Esophagus muscularis mucosa (tissue), 4 donors: ENCODE measurements at regions not wholly inside any gene's neighbourhood (a gene's known extent, or its start where the extent isn't known, plus 50 kb on each side); places are given as distances from the start of the nearest gene placed in this dataset.
A peak's percentile ranks its signal among the peaks of the same experiment; 100 is the strongest.

Experiments
- DNase-seq: peaks from one replicate; pipeline ENCODE4 v3.0.0-alpha.2; 2017; ENCODE audit errors: extremely low spot score
- H3K27ac ChIP-seq, 4 donors: fragments of 200-600 bp; sonication (generic); replicated peaks in 1 of 4; 1 replicate in 3 of 4; 2 replicates in 1 of 4; pipeline ENCODE4 v1.5.1; 2016 to 2019; ENCODE audit warnings: mild to moderate bottlenecking in 1 of 4
- H3K27me3 ChIP-seq, 4 donors: fragments of 200-600 bp; sonication (generic); one replicate each; pipeline versions ENCODE4 v1.5.1 to v1.6.0; 2016 to 2019
- H3K36me3 ChIP-seq, 4 donors: fragments of 200-600 bp; sonication (generic); one replicate each; pipeline ENCODE4 v1.5.1; 2016 to 2019
- H3K4me1 ChIP-seq, 4 donors: fragments of 200-600 bp; sonication (generic); one replicate each; pipeline ENCODE4 v1.5.1; 2016 to 2019
- H3K4me3 ChIP-seq, 4 donors: fragments of 200-600 bp; sonication (generic); 1 replicate in 2 of 4; 2 replicates in 2 of 4; pipeline ENCODE4 v1.5.1; 2016 to 2019; ENCODE audit warnings: mild to moderate bottlenecking in 4 of 4, moderate library complexity in 1 of 4
- H3K9me3 ChIP-seq, 4 donors: fragments of 200-600 bp; sonication (generic); 1 replicate in 3 of 4; 2 replicates in 1 of 4; pipeline ENCODE4 v1.5.1; 2016 to 2019
- EP300 ChIP-seq: sonication (generic); formaldehyde crosslinking; IDR thresholded peaks from one replicate; pipeline ENCODE4 v1.6.1; 2017; ENCODE audit warnings: antibody characterized with exemption
- POLR2A ChIP-seq: fragments of 450-650 bp; IDR thresholded peaks from one replicate; pipeline ENCODE4 v1.6.1; 2017; ENCODE audit warnings: antibody characterized with exemption, moderate library complexity, mild to moderate bottlenecking, low read depth
- POLR2AphosphoS5 ChIP-seq, 2 donors: sonication (generic); formaldehyde crosslinking; IDR thresholded peaks; one replicate each; pipeline ENCODE4 v1.6.1; 2017; ENCODE audit warnings: antibody characterized with exemption in 2 of 2
- WGBS: methylation state at CpG from one replicate; pipeline ENCODE4 v1.1.5; 2018; 5-methylcytosine and 5-hydroxymethylcytosine counted together
- intact Hi-C: fragments of 100-400 bp; cut with DNase I; formaldehyde crosslinking; loops from one replicate; pipeline ENCODE4 v1.15.1; 2023
- TF ChIP-seq, protein P1 (sequence below), 3 experiments: fragments of 200-600 bp in 2 of 3; fragments of 450-650 bp in 1 of 3; sonication (generic) in 2 of 3; IDR thresholded peaks; one replicate each; pipeline ENCODE4 v1.5.1; 2017 to 2019; ENCODE audit warnings: antibody characterized with exemption in 3 of 3, mild to moderate bottlenecking in 2 of 3, moderate library complexity in 1 of 3

GRCh38 chr5:2112173-2113025, 229.7 kb upstream of the IRX4 start:
- intact Hi-C loops: no loop called here
- Histone ChIP-seq H3K27me3 (peaks cover 0 to 8% (median 0%) of the 10 kb centered on the region in 4 donors), H3K27ac (no peak overlapping the region), H3K36me3 (no peaks in the 10 kb centered on the region), H3K9me3 (no peaks in the 10 kb centered on the region), H3K4me1 (no peaks in the 10 kb centered on the region), H3K4me3 (no peak overlapping the region)
- no peak for DNase-seq
- TF ChIP-seq, protein P1, sequence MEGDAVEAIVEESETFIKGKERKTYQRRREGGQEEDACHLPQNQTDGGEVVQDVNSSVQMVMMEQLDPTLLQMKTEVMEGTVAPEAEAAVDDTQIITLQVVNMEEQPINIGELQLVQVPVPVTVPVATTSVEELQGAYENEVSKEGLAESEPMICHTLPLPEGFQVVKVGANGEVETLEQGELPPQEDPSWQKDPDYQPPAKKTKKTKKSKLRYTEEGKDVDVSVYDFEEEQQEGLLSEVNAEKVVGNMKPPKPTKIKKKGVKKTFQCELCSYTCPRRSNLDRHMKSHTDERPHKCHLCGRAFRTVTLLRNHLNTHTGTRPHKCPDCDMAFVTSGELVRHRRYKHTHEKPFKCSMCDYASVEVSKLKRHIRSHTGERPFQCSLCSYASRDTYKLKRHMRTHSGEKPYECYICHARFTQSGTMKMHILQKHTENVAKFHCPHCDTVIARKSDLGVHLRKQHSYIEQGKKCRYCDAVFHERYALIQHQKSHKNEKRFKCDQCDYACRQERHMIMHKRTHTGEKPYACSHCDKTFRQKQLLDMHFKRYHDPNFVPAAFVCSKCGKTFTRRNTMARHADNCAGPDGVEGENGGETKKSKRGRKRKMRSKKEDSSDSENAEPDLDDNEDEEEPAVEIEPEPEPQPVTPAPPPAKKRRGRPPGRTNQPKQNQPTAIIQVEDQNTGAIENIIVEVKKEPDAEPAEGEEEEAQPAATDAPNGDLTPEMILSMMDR (IDR thresholded peaks at IDR 0.05): no peak
- TF ChIP-seq EP300 (no peak), POLR2A (no peak), POLR2AphosphoS5 (IDR thresholded peaks at IDR 0.05) (no peak)
- WGBS: 81% methylated on average over 28 of the region's 28 CpGs

DNA sequence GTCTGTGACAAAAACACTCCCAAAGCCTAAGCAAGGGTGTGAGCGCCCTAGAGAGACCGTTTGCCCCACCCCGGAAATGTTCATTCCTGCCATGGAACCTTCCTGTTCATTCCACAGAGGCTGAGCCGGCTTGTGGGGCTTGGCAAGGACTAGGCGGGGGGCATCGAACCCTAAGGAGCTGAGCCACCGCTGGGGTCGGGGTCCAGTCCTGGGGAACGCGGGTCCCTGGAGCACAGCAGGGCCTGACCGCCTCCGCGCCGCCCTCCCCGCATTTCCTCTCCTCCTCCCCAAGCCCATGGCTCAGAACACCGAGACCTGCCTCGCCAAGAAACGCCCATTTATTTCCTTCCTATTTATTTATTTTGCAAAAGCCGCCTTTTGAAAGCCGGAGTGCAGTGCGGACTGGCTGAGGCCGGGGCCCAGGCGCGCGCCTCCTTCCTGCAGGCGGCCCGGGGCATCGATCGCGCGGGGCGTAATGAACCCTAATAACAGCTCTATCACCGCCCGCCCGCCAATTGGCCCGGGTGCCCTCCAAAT, 228.9 kb upstream of the IRX4 start:
- Histone ChIP-seq H3K27me3 (peaks cover 0 to 8% (median 0%) of the 10 kb centered on the region in 4 donors), H3K4me1 (no peaks in the 10 kb centered on the region), H3K9me3 (peaks cover 0 to 6% (median 4%) of the 10 kb centered on the region in 4 donors), H3K4me3 (no peak overlapping the region), H3K36me3 (no peaks in the 10 kb centered on the region), H3K27ac (no peak overlapping the region)
- intact Hi-C loops: no loop called here
- no peak for DNase-seq
- WGBS: 89% methylated on average over 36 of the region's 36 CpGs
- TF ChIP-seq POLR2AphosphoS5 (IDR thresholded peaks at IDR 0.05) (no peak), EP300 (no peak), POLR2A (no peak)
- TF ChIP-seq, protein P1 (IDR thresholded peaks at IDR 0.05): no peak

- peaks cover 0 to 12% (median 9%) of the 10 kb centered on the region in 4 donors for H3K9me3 ChIP-seq
- no peaks in the 10 kb centered on the region for H3K36me3 ChIP-seq
- H3K27me3 ChIP-seq: peaks cover 0 to 8% (median 0%) of the 10 kb centered on the region in 4 donors
- peak; percentile 87 for DNase-seq
- no peaks in the 10 kb centered on the region for H3K4me1 ChIP-seq
- WGBS: 83% methylated on average over 17 of the region's 17 CpGs
- H3K27ac ChIP-seq: no peak overlapping the region
- TF ChIP-seq EP300 (no peak), POLR2AphosphoS5 (IDR thresholded peaks at IDR 0.05) (no peak), POLR2A (no peak)
- TF ChIP-seq, protein P1 (IDR thresholded peaks at IDR 0.05): no peak
- intact Hi-C loops: no loop called here
- H3K4me3 ChIP-seq: no peak overlapping the region
These were observed 228.3 kb upstream of the IRX4 start for GRCh38 chr5:2110934-2111462.

- TF ChIP-seq POLR2AphosphoS5 (IDR thresholded peaks at IDR 0.05) (no peak), EP300 (no peak), POLR2A (no peak)
- TF ChIP-seq, protein P1 (IDR thresholded peaks at IDR 0.05): no peak
- DNase-seq: no peak
- Histone ChIP-seq H3K27ac (no peak overlapping the region), H3K9me3 (peaks cover 0 to 12% (median 9%) of the 10 kb centered on the region in 4 donors), H3K36me3 (no peaks in the 10 kb centered on the region), H3K4me3 (no peak overlapping the region), H3K27me3 (peaks cover 0 to 9% (median 0%) of the 10 kb centered on the region in 4 donors), H3K4me1 (no peaks in the 10 kb centered on the region)
- WGBS: 80% methylated on average over 19 of the region's 19 CpGs
- intact Hi-C loops: no loop called here
These were observed 227.6 kb upstream of the IRX4 start for GRCh38 chr5:2110137-2110933.
